ENCODE measurements at regions not wholly inside any gene's neighbourhood (a gene's known extent, or its start where the extent isn't known, plus 50 kb on each side); places are given as distances from the start of the nearest gene placed in this dataset.

DNA sequence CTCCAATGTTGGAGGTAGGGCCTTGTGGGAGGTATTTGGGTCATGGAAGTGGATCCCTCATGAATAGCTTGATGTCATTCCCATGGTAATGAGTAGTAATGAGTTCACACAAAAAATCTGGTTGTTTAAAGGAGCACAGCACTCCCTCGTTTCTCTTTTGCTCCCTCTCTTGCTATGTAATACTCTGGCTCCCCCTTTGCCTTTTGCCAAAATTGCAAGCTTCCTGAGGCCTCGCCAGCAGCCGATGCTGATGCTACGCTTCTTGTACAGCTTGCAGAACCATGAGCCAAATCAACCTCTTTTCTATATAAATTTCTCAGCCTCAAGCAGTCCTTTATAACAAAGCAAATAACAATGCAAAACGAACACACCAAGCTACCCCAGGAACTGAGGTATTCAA lies 80.9 kb downstream of the LHX9 start:
- H2AFZ ChIP-seq (ENCODE audit: low read depth, low read length, poor library complexity, severe bottlenecking): no peak overlapping the region
- H3K27me3 ChIP-seq (ENCODE audit: insufficient read depth, low read length): no peaks in the 10 kb centered on the region
- no TSS peak for BruUV-seq (replicated peaks)
- H3K36me3 ChIP-seq (ENCODE audit: control insufficient read depth in 1 of 2, insufficient read depth in 2 of 2, low read length in 2 of 2): no peaks in the 10 kb centered on the region
- ChIA-PET RAD21 (ENCODE audit: low non-redundant PET in 1 of 2, low total read pairs in 2 of 2, uncharacterized antibody in 2 of 2, unreplicated experiment in 2 of 2) (no interaction called here), POLR2A (no interaction called here), CTCF (no interaction called here)
- H4K20me1 ChIP-seq (ENCODE audit: insufficient read depth): no peaks in the 10 kb centered on the region
- no peaks in the 10 kb centered on the region for H3K79me2 ChIP-seq (ENCODE audit: insufficient read depth, low read length)
- DNase-seq (ENCODE audit: low read depth, low spot score) (no peak), ATAC-seq (no peak)
- no peaks in the 10 kb centered on the region for H3K9me3 ChIP-seq (ENCODE audit: control insufficient read depth in 1 of 2, insufficient read depth in 1 of 2, low read depth in 1 of 2, low read length in 2 of 2)
- no peaks in the 10 kb centered on the region for H3K4me1 ChIP-seq (ENCODE audit: control insufficient read depth in 1 of 2, insufficient read depth in 2 of 2, low read length in 2 of 2)
- no peak for TF ChIP-seq SIN3A (IDR thresholded peaks at IDR 0.05; ENCODE audit: low read depth)
- intact Hi-C loops (cut with micrococcal nuclease): no loop called here
- no peak overlapping the region for H3K9ac ChIP-seq (ENCODE audit: low read length)
- no peak overlapping the region for H3K4me2 ChIP-seq (ENCODE audit: low read length)
- no peak overlapping the region for H3K27ac ChIP-seq (ENCODE audit: low read depth, low read length)
- no peak overlapping the region for H3K4me3 ChIP-seq (replicated peaks in 1 of 2; ENCODE audit: low read depth in 1 of 2, low read length in 2 of 2)
- H3K9me2 ChIP-seq (ENCODE audit: insufficient read depth): no peaks in the 10 kb centered on the region

DNA sequence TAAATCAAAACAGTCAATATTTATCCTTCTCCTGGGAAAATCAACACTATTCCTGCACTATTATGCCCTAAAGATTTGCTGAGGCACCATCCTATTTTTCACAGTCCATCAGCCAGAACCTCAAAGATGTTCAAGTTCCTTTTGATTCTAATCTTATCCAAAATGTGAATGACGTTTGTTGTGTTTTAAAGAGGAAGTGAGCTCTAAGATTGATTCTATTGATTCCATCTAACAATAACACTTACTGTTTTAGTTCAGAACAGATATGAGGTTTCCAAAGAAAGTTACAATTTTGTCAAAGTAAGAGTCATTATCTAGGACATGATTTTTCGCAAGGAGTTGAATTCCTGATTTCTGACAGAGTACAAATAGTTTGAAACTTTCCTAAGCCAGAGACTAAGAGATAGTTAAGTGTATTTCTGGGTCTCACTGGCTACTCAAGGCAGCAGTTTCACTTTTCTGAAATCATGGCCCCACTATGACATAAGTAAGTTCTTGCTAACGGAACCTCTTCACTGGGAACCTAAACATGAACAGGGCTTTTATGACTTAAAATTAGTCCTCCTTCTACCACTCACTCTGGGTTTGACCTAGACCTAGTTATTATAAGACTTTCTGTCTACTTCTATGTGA lies 84.7 kb downstream of the LHX9 start:
- Histone ChIP-seq H3K9me2 (ENCODE audit: insufficient read depth) (no peaks in the 10 kb centered on the region), H3K4me1 (ENCODE audit: control insufficient read depth in 1 of 2, insufficient read depth in 2 of 2, low read length in 2 of 2) (no peaks in the 10 kb centered on the region), H2AFZ (ENCODE audit: low read depth, low read length, poor library complexity, severe bottlenecking) (no peak overlapping the region), H3K9me3 (ENCODE audit: control insufficient read depth in 1 of 2, insufficient read depth in 1 of 2, low read depth in 1 of 2, low read length in 2 of 2) (no peaks in the 10 kb centered on the region), H3K27me3 (ENCODE audit: insufficient read depth, low read length) (no peaks in the 10 kb centered on the region), H3K79me2 (ENCODE audit: insufficient read depth, low read length) (no peaks in the 10 kb centered on the region), H4K20me1 (ENCODE audit: insufficient read depth) (no peaks in the 10 kb centered on the region), H3K4me3 (replicated peaks in 1 of 2; ENCODE audit: low read depth in 1 of 2, low read length in 2 of 2) (no peak overlapping the region), H3K27ac (ENCODE audit: low read depth, low read length) (no peak overlapping the region), H3K36me3 (ENCODE audit: control insufficient read depth in 1 of 2, insufficient read depth in 2 of 2, low read length in 2 of 2) (no peaks in the 10 kb centered on the region), H3K9ac (ENCODE audit: low read length) (no peak overlapping the region), H3K4me2 (ENCODE audit: low read length) (no peak overlapping the region)
- ATAC-seq: no peak
- DNase-seq (ENCODE audit: low read depth, low spot score): no peak
- POLR2A ChIA-PET: no interaction called here
- CTCF ChIA-PET: no interaction called here
- TF ChIP-seq, protein P1, sequence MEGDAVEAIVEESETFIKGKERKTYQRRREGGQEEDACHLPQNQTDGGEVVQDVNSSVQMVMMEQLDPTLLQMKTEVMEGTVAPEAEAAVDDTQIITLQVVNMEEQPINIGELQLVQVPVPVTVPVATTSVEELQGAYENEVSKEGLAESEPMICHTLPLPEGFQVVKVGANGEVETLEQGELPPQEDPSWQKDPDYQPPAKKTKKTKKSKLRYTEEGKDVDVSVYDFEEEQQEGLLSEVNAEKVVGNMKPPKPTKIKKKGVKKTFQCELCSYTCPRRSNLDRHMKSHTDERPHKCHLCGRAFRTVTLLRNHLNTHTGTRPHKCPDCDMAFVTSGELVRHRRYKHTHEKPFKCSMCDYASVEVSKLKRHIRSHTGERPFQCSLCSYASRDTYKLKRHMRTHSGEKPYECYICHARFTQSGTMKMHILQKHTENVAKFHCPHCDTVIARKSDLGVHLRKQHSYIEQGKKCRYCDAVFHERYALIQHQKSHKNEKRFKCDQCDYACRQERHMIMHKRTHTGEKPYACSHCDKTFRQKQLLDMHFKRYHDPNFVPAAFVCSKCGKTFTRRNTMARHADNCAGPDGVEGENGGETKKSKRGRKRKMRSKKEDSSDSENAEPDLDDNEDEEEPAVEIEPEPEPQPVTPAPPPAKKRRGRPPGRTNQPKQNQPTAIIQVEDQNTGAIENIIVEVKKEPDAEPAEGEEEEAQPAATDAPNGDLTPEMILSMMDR (IDR thresholded peaks at IDR 0.05 in 2 of 3, conservative IDR thresholded peaks at IDR 0.05 in 1 of 3; ENCODE audit: borderline replicate concordance in 1 of 3, insufficient read depth in 1 of 3, low read depth in 2 of 3, low read length in 2 of 3): no peak
- TF ChIP-seq TCF7L2 (IDR thresholded peaks at IDR 0.05; ENCODE audit: borderline replicate concordance, extremely low read depth, insufficient read depth, insufficient read length): no peak
- no peak for TF ChIP-seq ZFX (IDR thresholded peaks at IDR 0.05)
- TF ChIP-seq CEBPB (IDR thresholded peaks at IDR 0.05; ENCODE audit: low read depth): no peak
- TF ChIP-seq SRF (IDR thresholded peaks at IDR 0.05; ENCODE audit: low read depth): no peak
- TF ChIP-seq, protein P2, sequence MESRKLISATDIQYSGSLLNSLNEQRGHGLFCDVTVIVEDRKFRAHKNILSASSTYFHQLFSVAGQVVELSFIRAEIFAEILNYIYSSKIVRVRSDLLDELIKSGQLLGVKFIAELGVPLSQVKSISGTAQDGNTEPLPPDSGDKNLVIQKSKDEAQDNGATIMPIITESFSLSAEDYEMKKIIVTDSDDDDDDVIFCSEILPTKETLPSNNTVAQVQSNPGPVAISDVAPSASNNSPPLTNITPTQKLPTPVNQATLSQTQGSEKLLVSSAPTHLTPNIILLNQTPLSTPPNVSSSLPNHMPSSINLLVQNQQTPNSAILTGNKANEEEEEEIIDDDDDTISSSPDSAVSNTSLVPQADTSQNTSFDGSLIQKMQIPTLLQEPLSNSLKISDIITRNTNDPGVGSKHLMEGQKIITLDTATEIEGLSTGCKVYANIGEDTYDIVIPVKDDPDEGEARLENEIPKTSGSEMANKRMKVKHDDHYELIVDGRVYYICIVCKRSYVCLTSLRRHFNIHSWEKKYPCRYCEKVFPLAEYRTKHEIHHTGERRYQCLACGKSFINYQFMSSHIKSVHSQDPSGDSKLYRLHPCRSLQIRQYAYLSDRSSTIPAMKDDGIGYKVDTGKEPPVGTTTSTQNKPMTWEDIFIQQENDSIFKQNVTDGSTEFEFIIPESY (IDR thresholded peaks at IDR 0.05; ENCODE audit: extremely low read depth, insufficient replicate concordance, low read length): no peak
- TF ChIP-seq SIN3A (IDR thresholded peaks at IDR 0.05; ENCODE audit: low read depth): no peak
- TF ChIP-seq ELF1 (IDR thresholded peaks at IDR 0.05; ENCODE audit: borderline replicate concordance, low read depth): no peak
- BruUV-seq (replicated peaks): no TSS peak
- intact Hi-C loops (cut with micrococcal nuclease): no loop called here
- RAD21 ChIA-PET (ENCODE audit: low non-redundant PET in 1 of 2, low total read pairs in 2 of 2, uncharacterized antibody in 2 of 2, unreplicated experiment in 2 of 2): no interaction called here
